Thyroid gland (tissue), 4 donors: ENCODE measurements at regions not wholly inside any gene's neighbourhood (a gene's known extent, or its start where the extent isn't known, plus 50 kb on each side); places are given as distances from the start of the nearest gene placed in this dataset.

Experiments
- POLR2A ChIP-seq, 2 donors: fragments of 450-650 bp; IDR thresholded peaks; one replicate each; pipeline ENCODE4 v1.6.1; 2017; ENCODE audit warnings: antibody characterized with exemption in 2 of 2, mild to moderate bottlenecking in 2 of 2, moderate library complexity in 1 of 2
- TF ChIP-seq, protein P1 (sequence below), 6 experiments: fragments of 200-600 bp in 3 of 6; fragments of 450-650 bp in 3 of 6; sonication (generic) in 3 of 6; IDR thresholded peaks; one replicate each; pipeline ENCODE4 v1.5.1; 2016 to 2019; ENCODE audit warnings: antibody characterized with exemption in 6 of 6, mild to moderate bottlenecking in 2 of 6, inconsistent platforms in 1 of 6, moderate library complexity in 1 of 6

DNA sequence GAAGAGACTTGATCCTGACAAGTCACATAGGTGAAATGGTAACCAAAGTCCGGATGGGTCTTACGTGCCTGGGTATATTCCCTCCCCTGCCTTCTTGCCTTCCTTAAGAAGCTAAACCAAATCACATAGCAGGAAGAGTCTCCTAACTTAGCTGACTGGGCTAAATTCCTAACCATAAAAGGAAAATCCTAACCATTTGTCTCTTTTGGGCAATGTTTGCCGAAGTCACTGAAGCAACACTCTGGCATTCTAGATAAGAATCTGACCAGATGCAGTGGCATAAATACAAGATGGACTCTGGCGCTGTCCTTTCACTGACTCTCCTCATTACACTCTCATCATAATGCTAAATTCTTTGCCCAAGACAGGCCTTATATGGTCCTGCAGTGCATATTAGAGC, 625.5 kb upstream of the RORB start:
- TF ChIP-seq, protein P1, sequence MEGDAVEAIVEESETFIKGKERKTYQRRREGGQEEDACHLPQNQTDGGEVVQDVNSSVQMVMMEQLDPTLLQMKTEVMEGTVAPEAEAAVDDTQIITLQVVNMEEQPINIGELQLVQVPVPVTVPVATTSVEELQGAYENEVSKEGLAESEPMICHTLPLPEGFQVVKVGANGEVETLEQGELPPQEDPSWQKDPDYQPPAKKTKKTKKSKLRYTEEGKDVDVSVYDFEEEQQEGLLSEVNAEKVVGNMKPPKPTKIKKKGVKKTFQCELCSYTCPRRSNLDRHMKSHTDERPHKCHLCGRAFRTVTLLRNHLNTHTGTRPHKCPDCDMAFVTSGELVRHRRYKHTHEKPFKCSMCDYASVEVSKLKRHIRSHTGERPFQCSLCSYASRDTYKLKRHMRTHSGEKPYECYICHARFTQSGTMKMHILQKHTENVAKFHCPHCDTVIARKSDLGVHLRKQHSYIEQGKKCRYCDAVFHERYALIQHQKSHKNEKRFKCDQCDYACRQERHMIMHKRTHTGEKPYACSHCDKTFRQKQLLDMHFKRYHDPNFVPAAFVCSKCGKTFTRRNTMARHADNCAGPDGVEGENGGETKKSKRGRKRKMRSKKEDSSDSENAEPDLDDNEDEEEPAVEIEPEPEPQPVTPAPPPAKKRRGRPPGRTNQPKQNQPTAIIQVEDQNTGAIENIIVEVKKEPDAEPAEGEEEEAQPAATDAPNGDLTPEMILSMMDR (IDR thresholded peaks at IDR 0.05) = no peak
- no peak for TF ChIP-seq POLR2A (IDR thresholded peaks at IDR 0.05)
